ENCODE measurements at regions not wholly inside any gene's neighbourhood (a gene's known extent, or its start where the extent isn't known, plus 50 kb on each side); places are given as distances from the start of the nearest gene placed in this dataset.

DNA sequence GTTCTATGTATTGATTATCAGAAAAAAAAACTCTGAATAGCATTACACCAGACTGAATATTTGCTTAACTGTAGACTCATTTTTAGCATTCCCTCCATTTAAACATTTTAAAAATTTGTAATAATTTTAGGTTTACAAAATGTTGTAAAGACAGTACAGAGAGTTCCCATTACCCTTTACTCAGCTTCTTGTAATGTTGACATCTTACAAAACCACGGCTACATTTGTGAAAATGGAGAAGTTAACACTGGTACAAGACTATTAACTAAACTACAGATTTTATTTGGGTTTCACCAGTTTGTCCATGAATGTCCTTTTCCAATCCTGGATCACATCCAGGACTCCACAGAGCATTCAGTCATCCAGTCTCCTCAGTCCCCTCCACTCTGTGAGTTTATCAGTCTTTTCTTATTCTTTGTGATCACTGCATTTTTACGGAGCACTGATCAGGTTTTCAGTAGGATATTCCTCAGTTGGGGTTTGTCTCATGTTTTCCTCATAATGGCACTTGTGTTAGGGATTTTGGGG, 130.0 kb upstream of the EEPD1 start:
- no peak for DNase-seq
- Histone ChIP-seq H3K36me3 (replicated peaks in 1 of 2; ENCODE audit: control insufficient read depth in 1 of 2, insufficient read depth in 2 of 2, low read length in 1 of 2) (no peaks in the 10 kb centered on the region), H3K27ac (ENCODE audit: low read depth in 2 of 2, low read length in 1 of 2) (no peak overlapping the region), H3K9me3 (no peaks in the 10 kb centered on the region), H3K27me3 (ENCODE audit: insufficient read depth) (no peaks in the 10 kb centered on the region), H3K4me1 (ENCODE audit: control insufficient read depth in 1 of 2, insufficient read depth in 2 of 2, low read depth in 1 of 2, low read length in 1 of 2) (peaks cover 0 to 12% of the 10 kb centered on the region in 2 experiments; a peak in 1 of 4 replicates), H3F3A (replicated peaks; ENCODE audit: insufficient read depth) (no peaks in the 10 kb centered on the region), H3K4me3 (ENCODE audit: low read depth in 2 of 2, low read length in 1 of 2) (no peak overlapping the region), H3K4me2 (no peak overlapping the region), H2AFZ (ENCODE audit: low read depth) (no peak overlapping the region), H3K9ac (no peak overlapping the region), H3K9me2 (no peaks in the 10 kb centered on the region), H3K79me2 (ENCODE audit: insufficient read depth) (no peaks in the 10 kb centered on the region), H4K20me1 (ENCODE audit: insufficient read depth) (no peaks in the 10 kb centered on the region)
- ChIA-PET CTCF (interaction anchor here (1.1 to 1.6 kb wide), 2 partner anchors 47 to 269 kb away, joined by 4 read pairs; no protein-coding TSS in a partner anchor), POLR2A (no interaction called here)
- WGBS (ENCODE audit: low lambda C conversion rate) = 81% methylated on average over 2 of the region's 2 CpGs
- TF ChIP-seq, protein P1, sequence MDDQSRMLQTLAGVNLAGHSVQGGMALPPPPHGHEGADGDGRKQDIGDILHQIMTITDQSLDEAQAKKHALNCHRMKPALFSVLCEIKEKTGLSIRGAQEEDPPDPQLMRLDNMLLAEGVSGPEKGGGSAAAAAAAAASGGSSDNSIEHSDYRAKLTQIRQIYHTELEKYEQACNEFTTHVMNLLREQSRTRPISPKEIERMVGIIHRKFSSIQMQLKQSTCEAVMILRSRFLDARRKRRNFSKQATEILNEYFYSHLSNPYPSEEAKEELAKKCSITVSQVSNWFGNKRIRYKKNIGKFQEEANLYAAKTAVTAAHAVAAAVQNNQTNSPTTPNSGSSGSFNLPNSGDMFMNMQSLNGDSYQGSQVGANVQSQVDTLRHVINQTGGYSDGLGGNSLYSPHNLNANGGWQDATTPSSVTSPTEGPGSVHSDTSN (IDR thresholded peaks at IDR 0.05) = no peak
- no peak for TF ChIP-seq POLR2AphosphoS5 (IDR thresholded peaks at IDR 0.05; ENCODE audit: low read depth, low read length)
- TF ChIP-seq, protein P2, sequence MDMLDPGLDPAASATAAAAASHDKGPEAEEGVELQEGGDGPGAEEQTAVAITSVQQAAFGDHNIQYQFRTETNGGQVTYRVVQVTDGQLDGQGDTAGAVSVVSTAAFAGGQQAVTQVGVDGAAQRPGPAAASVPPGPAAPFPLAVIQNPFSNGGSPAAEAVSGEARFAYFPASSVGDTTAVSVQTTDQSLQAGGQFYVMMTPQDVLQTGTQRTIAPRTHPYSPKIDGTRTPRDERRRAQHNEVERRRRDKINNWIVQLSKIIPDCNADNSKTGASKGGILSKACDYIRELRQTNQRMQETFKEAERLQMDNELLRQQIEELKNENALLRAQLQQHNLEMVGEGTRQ (IDR thresholded peaks at IDR 0.05; ENCODE audit: borderline replicate concordance, low read depth, low read length) = no peak
- TF ChIP-seq RFX5 (IDR thresholded peaks at IDR 0.05; ENCODE audit: low read length) = no peak
- TF ChIP-seq YY1 (IDR thresholded peaks at IDR 0.05; ENCODE audit: low read depth) = no peak
- TF ChIP-seq, protein P3, sequence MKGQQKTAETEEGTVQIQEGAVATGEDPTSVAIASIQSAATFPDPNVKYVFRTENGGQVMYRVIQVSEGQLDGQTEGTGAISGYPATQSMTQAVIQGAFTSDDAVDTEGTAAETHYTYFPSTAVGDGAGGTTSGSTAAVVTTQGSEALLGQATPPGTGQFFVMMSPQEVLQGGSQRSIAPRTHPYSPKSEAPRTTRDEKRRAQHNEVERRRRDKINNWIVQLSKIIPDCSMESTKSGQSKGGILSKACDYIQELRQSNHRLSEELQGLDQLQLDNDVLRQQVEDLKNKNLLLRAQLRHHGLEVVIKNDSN (IDR thresholded peaks at IDR 0.05; ENCODE audit: borderline replicate concordance, low read depth) = no peak

DNA sequence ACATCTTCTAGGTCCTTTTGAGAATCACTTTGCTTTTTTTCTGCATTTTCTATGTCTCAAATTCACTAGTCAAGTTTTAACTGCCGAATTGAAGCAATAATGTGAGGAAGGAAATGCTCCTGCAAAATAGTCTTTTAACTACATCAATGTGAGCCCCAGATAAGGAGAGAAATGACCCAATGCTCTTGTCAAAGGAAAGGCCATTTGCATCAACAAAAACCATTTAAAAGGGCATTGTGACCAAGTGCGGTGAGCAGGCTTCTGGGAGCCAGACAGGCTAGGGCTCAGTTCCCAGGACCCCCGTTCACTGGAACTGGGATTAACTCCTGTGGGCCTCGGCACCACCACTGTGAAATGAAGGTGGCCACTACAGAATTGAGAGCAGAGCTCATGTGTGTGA, 127.9 kb upstream of the EEPD1 start:
- no peaks in the 10 kb centered on the region for H3F3A ChIP-seq (replicated peaks; ENCODE audit: insufficient read depth)
- TF ChIP-seq POLR2AphosphoS5 (IDR thresholded peaks at IDR 0.05; ENCODE audit: low read depth, low read length) (no peak), MEF2A (IDR thresholded peaks at IDR 0.05; ENCODE audit: borderline replicate concordance, low read depth) (no peak), SIN3A (IDR thresholded peaks at IDR 0.05; ENCODE audit: borderline replicate concordance, low read depth, low read length) (no peak), EP300 (IDR thresholded peaks at IDR 0.05; ENCODE audit: borderline replicate concordance in 1 of 2, low read depth in 1 of 2, low read length in 1 of 2) (no peak), FOXM1 (IDR thresholded peaks at IDR 0.05; ENCODE audit: low read depth) (no peak)
- TF ChIP-seq, protein P1 (IDR thresholded peaks at IDR 0.05) = no peak
- TF ChIP-seq, protein P4, sequence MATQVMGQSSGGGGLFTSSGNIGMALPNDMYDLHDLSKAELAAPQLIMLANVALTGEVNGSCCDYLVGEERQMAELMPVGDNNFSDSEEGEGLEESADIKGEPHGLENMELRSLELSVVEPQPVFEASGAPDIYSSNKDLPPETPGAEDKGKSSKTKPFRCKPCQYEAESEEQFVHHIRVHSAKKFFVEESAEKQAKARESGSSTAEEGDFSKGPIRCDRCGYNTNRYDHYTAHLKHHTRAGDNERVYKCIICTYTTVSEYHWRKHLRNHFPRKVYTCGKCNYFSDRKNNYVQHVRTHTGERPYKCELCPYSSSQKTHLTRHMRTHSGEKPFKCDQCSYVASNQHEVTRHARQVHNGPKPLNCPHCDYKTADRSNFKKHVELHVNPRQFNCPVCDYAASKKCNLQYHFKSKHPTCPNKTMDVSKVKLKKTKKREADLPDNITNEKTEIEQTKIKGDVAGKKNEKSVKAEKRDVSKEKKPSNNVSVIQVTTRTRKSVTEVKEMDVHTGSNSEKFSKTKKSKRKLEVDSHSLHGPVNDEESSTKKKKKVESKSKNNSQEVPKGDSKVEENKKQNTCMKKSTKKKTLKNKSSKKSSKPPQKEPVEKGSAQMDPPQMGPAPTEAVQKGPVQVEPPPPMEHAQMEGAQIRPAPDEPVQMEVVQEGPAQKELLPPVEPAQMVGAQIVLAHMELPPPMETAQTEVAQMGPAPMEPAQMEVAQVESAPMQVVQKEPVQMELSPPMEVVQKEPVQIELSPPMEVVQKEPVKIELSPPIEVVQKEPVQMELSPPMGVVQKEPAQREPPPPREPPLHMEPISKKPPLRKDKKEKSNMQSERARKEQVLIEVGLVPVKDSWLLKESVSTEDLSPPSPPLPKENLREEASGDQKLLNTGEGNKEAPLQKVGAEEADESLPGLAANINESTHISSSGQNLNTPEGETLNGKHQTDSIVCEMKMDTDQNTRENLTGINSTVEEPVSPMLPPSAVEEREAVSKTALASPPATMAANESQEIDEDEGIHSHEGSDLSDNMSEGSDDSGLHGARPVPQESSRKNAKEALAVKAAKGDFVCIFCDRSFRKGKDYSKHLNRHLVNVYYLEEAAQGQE (IDR thresholded peaks at IDR 0.05; ENCODE audit: low read depth, low read length) = no peak
- H3K27ac ChIP-seq (ENCODE audit: low read depth in 2 of 2, low read length in 1 of 2) = no peak overlapping the region
- no peak overlapping the region for H3K4me3 ChIP-seq (ENCODE audit: low read depth in 2 of 2, low read length in 1 of 2)
- H3K9me2 ChIP-seq = no peaks in the 10 kb centered on the region
- no peak for DNase-seq
- ChIA-PET CTCF (no interaction called here), POLR2A (no interaction called here)
- no peaks in the 10 kb centered on the region for H3K9me3 ChIP-seq
- H3K36me3 ChIP-seq (replicated peaks in 1 of 2; ENCODE audit: control insufficient read depth in 1 of 2, insufficient read depth in 2 of 2, low read length in 1 of 2) = no peaks in the 10 kb centered on the region
- no peaks in the 10 kb centered on the region for H3K79me2 ChIP-seq (ENCODE audit: insufficient read depth)
- no peaks in the 10 kb centered on the region for H4K20me1 ChIP-seq (ENCODE audit: insufficient read depth)
- no peak overlapping the region for H2AFZ ChIP-seq (ENCODE audit: low read depth)
- H3K27me3 ChIP-seq (ENCODE audit: insufficient read depth) = no peaks in the 10 kb centered on the region
- H3K4me1 ChIP-seq (ENCODE audit: control insufficient read depth in 1 of 2, insufficient read depth in 2 of 2, low read depth in 1 of 2, low read length in 1 of 2) = peaks cover 0 to 12% of the 10 kb centered on the region in 2 experiments; a peak in 1 of 4 replicates
- H3K9ac ChIP-seq = no peak overlapping the region
- H3K4me2 ChIP-seq = no peak overlapping the region
- 86% methylated on average over 4 of the region's 4 CpGs for WGBS (ENCODE audit: low lambda C conversion rate)

Data from SK-N-SH (cell line).